Fibroblast of lung (primary cell): ENCODE measurements at regions not wholly inside any gene's neighbourhood (a gene's known extent, or its start where the extent isn't known, plus 50 kb on each side); places are given as distances from the start of the nearest gene placed in this dataset.

Source experiments
- CTCF ChIP-seq, 2 donors: IDR thresholded peaks in 1 of 2; conservative IDR thresholded peaks in 1 of 2; 1 replicate in 1 of 2; 2 replicates in 1 of 2; pipeline ENCODE4 v1.5.1; 2011 to 2012; ENCODE audit warnings: low read length in 2 of 2, control low read depth in 1 of 2, inconsistent platforms in 1 of 2, low read depth in 1 of 2, mild to moderate bottlenecking in 1 of 2
- EZH2 ChIP-seq: IDR thresholded peaks from 2 replicates; pipeline ENCODE4 v1.5.1; 2012; ENCODE audit warnings: low read length, control low read depth, mild to moderate bottlenecking; ENCODE audit errors: missing control alignments

- TF ChIP-seq CTCF (conservative IDR thresholded peaks at IDR 0.05 in 1 of 2, IDR thresholded peaks at IDR 0.05 in 1 of 2; ENCODE audit: low read depth in 1 of 2, low read length in 2 of 2) (no peak), EZH2 (no peak)
These were observed 1461.2 kb upstream of the CDH8 start for GRCh38 chr16:63497408-63497807.
